ENCODE measurements at regions not wholly inside any gene's neighbourhood (a gene's known extent, or its start where the extent isn't known, plus 50 kb on each side); places are given as distances from the start of the nearest gene placed in this dataset.
A peak's percentile ranks its signal among the peaks of the same experiment; 100 is the strongest.

DNA sequence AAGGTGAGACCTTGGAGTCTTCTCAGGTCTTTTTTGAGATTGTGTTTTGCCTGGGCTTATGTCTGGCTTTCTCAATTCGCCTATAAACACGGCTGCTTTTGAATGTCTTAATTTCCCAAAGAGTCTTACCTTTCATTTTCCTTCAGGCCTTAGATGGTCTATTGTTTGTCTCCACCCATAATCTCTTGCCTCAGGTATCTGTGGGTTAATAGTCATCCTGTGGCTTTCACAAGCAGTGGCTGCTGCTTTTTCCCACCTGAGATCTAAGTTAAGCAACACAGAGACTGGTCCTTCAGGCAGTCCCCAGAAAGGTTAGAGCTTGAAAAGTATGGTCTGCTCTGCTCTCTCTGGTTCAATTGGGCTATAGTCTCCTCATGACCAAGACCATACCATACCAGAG lies 275.3 kb downstream of the INSIG2 start:
- DNase-seq (ENCODE audit: low read depth in 4 of 4, low spot score in 3 of 4), result no peak

DNA sequence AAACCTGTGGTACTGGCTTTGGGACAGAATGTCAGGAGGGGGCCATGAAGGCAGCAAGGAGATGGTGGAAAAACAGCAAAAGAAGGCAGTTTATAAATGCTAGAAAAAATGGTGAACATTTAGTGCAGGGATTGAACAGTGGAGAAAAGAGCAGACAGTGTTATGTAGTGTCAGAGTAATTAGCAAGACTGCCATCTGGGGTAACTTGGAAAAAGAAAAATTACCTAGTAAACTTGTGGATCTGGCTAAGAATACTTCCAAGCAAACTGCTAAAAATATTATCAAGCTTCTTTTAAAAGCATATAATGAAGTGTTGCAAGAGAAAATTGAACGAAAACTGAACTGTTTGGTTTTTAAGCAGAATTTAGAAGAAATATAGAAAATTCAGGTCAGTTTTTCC lies 267.8 kb downstream of the INSIG2 start:
- no peak for DNase-seq (ENCODE audit: low read depth in 4 of 4, low spot score in 3 of 4)

DNA sequence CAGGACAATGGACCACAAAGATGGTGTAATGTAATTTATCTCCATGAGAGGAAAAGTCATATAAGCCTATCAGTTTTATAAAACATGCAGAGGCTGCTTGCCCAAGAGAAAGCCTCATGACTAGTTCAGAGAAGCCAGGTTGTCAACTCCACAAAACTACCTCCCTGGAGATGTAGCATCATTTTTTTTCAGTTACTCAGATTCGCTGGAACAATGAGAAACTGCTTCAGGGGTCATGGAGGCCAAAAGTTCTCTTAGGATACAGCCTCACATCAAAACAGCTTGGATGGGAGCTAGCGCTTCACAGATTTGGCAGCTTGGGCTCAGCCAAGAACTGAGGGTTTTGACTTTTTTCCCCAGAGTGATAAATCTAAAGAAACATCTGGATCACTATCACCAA lies 263.5 kb downstream of the INSIG2 start:
- no peak for DNase-seq (ENCODE audit: low read depth in 4 of 4, low spot score in 3 of 4)

DNA sequence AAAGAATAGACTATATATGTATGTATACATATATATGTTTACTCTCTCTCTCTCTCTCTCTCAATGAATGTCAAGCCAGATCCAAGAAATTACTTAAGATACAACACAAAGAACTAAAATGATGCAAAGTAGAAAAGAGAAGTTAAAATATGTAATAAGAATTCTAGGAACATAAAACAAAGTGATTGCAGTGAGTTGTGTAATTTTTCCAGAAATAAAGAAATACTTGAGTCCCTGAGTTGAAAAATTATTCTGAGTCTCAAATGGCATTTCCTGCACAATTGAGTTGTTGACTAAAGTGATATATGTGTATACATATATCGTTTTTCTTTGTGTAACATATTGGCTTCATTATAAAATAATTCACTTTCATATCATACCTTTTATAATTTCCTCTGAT lies 262.4 kb downstream of the INSIG2 start:
- no peak for DNase-seq (ENCODE audit: low read depth in 4 of 4, low spot score in 3 of 4)

GRCh38 chr2:118349365-118349764 lies 261.1 kb downstream of the INSIG2 start:
- DNase-seq (ENCODE audit: low read depth in 4 of 4, low spot score in 3 of 4), result no peak

GRCh38 chr2:118348380-118349034 lies 260.2 kb downstream of the INSIG2 start:
- DNase-seq (ENCODE audit: low read depth in 4 of 4, low spot score in 3 of 4), result no peak

DNA sequence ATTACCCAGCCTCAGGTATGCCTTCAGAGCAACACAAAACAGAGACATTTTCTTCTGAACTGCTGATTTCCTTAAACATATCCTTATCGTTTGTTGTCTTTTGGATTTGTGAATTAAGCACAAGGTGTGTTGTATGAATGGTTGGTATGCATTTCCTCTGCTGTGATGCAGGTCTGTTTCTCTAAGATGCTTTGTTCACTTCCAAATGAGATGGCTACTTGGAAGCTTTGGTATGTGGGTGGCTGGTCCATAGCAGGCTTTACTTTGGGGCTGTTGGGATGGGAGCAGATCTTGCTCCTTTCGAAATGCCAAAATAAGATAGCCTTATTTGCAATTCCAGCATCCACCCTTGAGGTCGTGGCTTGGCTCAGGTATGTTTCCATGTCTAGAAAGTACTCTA lies 257.2 kb downstream of the INSIG2 start:
- DNase-seq (ENCODE audit: low read depth in 4 of 4, low spot score in 3 of 4), result no peak

GRCh38 chr2:118340103-118340502 lies 251.8 kb downstream of the INSIG2 start:
- DNase-seq (ENCODE audit: low read depth in 4 of 4, low spot score in 3 of 4), result no peak

- no peak for DNase-seq (ENCODE audit: low read depth in 4 of 4, low spot score in 3 of 4)
Observed at GRCh38 chr2:118339386-118339785, 251.1 kb downstream of the INSIG2 start.

GRCh38 chr2:118333664-118334063 lies 245.4 kb downstream of the INSIG2 start:
- no peak for DNase-seq (ENCODE audit: low read depth in 4 of 4, low spot score in 3 of 4)

- DNase-seq (ENCODE audit: low read depth in 4 of 4, low spot score in 3 of 4), result no peak
Observed at GRCh38 chr2:118325321-118325955, 237.2 kb downstream of the INSIG2 start.

GRCh38 chr2:118322406-118322805 lies 234.1 kb downstream of the INSIG2 start:
- no peak for DNase-seq (ENCODE audit: low read depth in 4 of 4, low spot score in 3 of 4)

DNA sequence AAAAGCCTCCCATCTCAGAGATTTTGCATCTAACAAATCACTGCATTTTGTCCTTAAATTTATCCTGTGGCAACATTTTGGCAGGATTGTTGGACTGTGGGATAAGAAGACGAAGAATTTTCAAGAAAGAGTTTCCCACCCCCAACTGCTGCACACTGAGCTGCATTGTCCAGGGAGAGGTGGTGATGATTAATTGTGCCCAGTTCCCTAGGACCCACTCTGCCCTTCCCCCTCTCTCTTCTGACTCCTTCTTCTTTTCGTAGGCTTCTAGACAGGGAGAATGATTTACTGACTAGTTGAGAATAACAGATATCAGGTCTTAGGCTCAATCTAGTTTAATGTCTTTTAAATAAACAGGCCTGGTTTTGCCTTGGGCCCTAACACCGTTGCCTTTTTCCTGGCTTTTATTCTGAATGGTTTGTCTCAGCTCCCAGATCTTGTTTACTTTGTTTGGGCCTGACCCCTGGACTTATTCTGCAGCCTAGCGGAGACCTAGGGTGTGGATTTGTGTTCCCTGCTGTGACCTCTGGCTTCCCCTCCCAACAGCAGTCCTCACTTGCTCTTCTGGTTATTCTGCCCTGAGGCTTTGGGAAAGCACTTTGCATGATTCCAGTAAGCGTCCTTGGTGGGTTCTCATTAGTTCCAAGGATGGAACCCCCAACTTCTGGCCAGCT lies 233.3 kb downstream of the INSIG2 start:
- DNase-seq (ENCODE audit: low read depth in 4 of 4, low spot score in 3 of 4), result no peak

DNA sequence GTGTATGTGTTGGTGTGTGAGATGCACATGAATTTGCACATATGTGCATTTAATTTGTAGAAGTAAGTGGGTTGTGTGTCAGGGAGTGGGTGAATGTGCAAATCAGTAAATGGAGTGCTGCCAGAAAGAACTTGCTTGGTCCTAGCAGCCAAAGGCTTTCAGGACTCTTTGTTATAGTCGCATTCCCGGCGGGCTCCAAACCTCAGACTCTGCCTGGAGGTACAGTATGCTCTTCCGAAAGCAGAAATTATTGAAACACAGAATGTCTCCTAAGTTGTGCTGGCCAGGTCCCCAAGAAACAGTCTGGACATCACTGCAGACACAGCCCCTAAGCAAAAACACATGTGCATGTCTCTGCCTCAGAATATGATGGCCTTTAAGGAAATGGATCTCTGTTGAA lies 232.4 kb downstream of the INSIG2 start:
- no peak for DNase-seq (ENCODE audit: low read depth in 4 of 4, low spot score in 3 of 4)

- DNase-seq (ENCODE audit: low read depth in 4 of 4, low spot score in 3 of 4), result no peak
Observed at GRCh38 chr2:118320196-118320595, 231.9 kb downstream of the INSIG2 start.

DNA sequence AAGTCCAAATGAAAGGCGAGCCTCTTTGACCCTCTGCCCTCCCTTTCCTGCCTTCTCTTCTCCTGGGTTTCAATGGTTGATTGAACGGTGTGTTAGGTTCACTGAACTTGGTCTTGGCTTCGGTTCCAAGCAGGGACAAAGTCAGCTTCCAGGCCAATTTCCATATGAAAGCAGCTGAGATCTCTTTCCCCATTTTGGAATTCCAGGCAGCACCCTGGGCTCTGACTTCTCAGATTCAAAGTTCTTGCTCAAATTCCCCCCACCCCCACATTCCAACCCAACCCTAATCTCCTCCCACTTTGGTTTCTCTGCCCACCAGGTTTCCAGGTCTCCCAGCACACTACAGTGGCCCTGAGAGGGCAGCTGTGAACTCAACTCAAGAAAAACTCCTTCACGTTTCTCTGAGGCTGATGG lies 231.0 kb downstream of the INSIG2 start:
- no peak for DNase-seq (ENCODE audit: low read depth in 4 of 4, low spot score in 3 of 4)

DNA sequence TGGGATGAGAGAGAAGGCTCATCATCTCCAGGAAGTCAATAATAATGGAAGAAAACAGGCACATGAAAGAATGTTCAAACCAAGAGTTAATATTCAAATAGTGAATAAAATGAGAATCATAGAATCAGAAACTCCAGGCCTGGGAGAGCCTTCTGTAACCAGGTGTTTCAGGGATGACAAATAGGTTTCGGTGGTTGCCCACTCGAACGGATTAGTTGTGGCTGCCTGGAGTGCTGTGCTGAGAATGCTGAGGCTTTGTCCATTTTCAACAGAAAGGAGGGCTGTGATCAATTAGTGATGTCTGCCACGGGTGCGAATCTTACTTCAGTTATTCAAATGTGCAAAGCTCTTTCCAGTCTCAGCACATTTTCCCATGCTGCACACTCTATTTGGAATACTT lies 227.3 kb downstream of the INSIG2 start:
- DNase-seq (ENCODE audit: low read depth in 4 of 4, low spot score in 3 of 4), result no peak

GRCh38 chr2:118312969-118313756 lies 224.9 kb downstream of the INSIG2 start:
- peak in 1 of 4 donors; percentile 12 for DNase-seq (ENCODE audit: low read depth in 4 of 4, low spot score in 3 of 4)

DNA sequence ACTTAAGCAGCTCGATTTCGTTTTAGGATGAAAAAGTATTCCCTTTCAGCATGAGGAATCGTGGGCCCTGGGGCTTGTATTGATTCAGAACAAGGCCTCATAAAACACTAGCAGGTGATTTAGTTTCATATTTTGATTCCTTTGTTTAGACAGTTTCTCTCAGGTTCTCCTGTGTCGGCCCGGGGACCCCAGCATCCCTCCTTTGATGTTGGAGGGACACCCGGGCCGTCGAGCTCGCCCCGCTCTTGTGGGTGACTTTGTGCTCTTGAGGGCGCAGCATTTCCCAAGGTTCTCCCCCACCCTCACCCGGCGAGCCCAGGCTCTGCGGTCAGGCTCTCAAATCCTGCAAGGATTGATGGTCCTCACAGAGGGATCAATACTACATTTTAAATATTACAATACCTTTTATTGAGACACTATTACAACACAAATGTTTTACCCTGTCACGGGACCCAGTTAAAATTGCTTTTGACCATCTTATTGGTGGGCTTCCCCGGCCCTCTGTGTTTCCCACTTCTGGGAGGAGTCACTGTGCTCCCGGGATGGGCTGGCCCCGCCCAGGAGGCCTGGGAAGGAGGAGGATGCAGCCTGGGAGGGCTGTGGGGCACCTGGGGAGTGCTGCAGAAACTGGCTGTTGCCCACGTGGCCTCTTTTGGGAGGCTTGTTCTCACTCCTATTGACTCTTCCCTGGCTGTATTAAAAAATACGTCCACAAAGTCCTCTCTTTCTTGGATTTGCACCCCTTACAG lies 222.6 kb downstream of the INSIG2 start:
- no peak for DNase-seq (ENCODE audit: low read depth in 4 of 4, low spot score in 3 of 4)

DNA sequence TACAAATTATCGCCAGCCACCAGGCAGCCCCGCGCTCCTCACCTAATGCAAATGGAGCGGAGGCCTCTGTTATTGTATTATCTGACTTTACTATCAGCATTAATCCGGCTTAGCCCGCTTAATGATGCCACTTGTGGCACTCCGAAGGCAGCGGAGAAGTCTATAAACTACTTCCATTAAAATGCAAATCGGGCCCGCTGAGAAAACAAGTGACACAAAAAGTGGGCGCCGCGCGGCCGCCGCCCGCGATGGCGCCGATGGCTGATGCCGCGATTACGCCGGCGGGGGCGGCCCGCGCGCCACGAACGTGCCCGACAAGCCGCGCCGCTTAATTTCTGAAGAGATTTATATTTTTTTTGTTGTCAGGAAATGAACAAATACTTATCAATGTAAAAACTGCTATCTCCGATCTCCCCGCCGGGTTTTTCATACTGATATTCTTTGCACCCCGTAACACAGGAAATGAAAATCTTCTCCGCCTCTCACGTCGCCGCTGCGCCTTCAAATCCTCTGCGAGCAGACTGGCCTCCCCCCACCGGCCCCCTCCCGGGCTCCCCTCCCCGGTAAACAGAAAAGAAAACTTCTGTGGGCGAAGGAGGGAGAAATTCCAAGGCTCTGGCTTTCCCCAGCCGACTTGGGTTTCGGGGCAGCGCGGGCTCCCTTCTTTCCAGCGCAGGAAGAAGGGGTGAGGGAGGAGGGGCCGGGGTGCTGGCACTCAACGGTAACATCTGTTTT lies 221.8 kb downstream of the INSIG2 start:
- DNase-seq (ENCODE audit: low read depth in 4 of 4, low spot score in 3 of 4), result peak in 3 of 4 donors; percentile 35 to 41 (median 36)
